ENCODE measurements at regions not wholly inside any gene's neighbourhood (a gene's known extent, or its start where the extent isn't known, plus 50 kb on each side); places are given as distances from the start of the nearest gene placed in this dataset.
"Not testable (repeated sequence)": the region's sequence is repeated elsewhere in the genome, so short reads cannot be mapped to it uniquely, and the experiment has no call there.

DNA sequence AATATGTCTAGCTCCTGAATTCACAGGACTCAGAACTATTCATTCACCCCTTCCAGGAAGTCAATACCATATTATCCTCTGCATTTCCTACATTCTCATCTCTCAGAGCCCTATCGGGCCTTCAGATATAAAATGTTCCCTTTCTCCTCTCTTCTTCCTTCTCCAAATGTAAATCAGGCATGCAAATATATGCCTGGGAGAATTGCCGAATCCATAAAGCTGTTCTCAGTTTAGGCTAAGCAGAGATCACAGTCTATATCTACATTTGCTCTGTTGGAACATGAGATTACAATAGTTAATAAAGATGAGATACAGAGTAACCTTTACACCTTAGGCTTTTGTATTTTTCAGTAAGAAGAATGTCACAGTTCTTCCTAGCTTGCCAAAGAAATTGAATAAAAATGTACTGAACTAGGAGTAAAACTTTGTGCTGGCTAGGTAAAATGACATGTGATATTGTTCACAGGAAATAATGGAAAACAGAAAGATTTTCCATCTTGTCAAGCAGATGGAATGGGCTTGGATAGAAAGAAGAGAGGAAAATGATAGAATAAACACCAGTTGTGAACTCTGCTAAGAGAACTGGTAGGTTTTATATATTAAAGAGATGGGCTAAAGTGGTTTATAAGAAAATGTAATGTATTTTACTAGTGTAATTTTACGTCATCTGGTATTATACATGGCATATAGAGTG, 161.5 kb downstream of the NRIP1 start:
- DNase-seq: no peak

GRCh38 chr21:14901482-14901958, 163.3 kb downstream of the NRIP1 start:
- DNase-seq: no peak

GRCh38 chr21:14900611-14901010, 164.2 kb downstream of the NRIP1 start:
- DNase-seq: no peak

DNA sequence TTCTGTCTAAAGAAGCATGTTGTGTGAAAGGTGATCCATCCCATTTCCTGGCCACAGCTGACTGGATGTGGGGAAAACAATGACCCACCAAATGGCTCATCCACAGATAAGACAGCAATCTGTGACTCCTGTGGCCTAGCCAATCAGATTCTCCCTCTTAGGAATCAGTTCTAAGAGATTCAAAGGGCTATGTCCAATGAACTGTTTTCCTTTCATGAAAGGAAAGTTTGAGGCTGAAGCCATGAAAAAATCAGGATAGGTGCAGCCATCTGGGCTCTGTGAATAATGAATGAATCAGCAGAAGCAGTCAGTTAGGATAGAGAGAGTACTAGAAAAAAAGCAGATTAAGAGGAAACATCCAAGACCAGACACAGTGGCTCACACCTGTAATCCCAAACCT, 164.7 kb downstream of the NRIP1 start:
- DNase-seq: no peak

GRCh38 chr21:14895792-14896191, 169.0 kb downstream of the NRIP1 start:
- no peak for DNase-seq

GRCh38 chr21:14890141-14890540, 174.7 kb downstream of the NRIP1 start:
- no peak for DNase-seq

DNA sequence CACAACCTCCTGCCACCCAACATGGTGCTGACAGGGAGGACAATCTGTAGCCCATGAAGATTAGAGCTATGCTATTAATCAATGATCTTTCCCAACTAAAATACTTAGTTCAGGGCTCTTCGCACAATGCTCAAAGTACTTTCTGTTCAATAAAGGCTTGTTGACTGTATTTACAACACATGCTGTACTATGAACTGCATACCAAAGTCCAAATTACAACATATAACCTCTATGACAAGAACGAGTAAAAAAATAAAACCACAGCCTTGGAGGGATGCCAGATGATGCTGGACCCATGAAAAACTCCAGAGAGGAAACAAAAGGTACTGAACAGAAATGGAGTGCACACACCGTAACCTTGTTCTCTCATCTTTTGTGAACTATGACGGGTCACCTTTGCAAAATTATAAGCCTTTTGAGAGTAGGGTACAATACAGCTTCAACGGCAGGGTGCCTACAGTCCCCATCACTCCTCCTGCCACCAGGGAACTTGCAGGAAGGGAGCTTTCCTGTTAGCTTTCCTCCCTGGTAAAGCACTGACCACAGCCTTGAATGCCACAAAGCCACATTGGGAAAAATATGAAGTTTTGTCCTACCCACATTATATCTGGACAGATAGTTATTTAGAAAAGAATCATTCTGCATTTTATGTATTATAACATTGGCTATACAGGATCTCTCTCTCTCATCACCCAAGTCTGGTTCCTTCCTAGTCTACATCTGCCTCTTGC, 175.6 kb downstream of the NRIP1 start:
- DNase-seq: no peak

GRCh38 chr21:14888202-14888601, 176.6 kb downstream of the NRIP1 start:
- no peak for DNase-seq

GRCh38 chr21:14886001-14886400, 178.8 kb downstream of the NRIP1 start:
- no peak for DNase-seq

DNA sequence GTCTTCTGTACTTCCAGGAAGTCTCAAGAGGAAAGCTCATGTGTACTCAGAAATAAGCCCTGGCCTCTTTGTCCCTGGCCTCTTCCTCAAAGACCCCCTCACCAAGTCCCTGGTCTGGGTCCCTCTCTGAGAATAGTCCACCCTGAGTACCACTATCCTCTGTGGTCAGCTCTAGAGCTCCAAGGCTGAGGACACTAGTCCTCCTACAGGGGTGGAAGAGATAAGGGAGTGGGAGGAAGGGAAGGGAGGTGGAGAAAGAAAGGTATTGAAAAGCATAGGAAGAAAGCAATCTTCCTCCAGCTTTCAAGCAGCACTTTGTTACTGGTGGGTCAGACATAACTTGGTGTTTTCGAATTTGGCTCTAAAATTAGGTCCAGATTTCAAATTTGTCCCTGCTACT, 181.4 kb downstream of the NRIP1 start:
- no peak for DNase-seq

DNA sequence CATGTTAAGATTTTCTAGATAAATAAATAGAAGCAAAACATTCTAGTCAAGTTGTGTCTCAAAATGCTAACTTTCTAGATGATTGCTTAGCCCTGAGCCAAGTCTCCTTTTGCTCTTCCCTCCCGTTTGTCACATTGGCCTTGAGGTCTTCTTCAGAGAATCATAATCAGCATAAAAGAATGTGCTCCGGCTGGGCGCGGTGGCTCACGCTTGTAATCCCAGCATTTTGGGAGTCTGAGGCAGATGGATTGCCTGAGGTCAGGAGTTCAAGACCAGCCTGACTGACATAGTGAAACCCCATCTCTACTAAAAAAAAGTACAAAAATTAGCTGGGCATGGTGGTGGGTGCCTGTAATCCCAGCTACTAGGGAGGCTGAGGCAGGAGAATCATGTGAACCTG, 182.3 kb downstream of the NRIP1 start:
- not testable (repeated sequence) for DNase-seq

- no peak for DNase-seq
These were observed 182.8 kb downstream of the NRIP1 start for GRCh38 chr21:14881863-14882499.

- DNase-seq: no peak
These were observed 183.9 kb downstream of the NRIP1 start for GRCh38 chr21:14880922-14881321.

GRCh38 chr21:14879458-14879857, 185.3 kb downstream of the NRIP1 start:
- DNase-seq: no peak

- no peak for DNase-seq
These were observed 185.8 kb downstream of the NRIP1 start for GRCh38 chr21:14878971-14879370.

DNA sequence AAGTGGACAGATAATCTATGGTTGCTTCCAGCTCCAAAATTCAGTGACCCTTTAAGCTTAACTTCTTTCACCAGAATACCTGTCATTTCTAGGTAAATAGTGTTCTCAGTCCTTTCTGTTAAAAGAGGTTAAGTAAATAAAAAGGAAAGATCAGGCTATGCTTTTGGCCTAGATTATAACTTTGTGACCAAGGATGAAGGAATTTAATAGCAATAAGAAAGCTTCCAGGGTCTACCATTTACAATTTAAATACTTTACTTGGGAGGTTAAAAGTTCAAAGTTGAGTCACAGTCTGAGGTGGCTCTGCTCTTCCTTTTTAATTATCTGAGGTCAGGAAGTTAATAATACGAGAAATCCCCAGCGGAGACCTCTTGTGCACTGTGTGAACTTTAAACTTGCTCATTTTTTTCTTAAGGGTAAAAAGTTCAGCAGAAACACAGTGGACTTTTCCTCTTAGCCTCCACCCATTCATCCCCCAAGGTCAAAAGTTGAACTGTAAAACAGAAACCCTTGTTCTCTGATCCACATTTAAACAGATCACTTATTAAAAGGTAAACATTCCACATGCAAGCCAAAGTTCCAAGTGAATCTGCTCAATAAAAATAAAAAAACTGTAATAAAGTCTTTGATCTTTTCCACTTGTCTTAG, 187.1 kb downstream of the NRIP1 start:
- no peak for DNase-seq

GRCh38 chr21:14876524-14876840, 188.3 kb downstream of the NRIP1 start:
- DNase-seq: no peak

GRCh38 chr21:14875704-14876523, 188.9 kb downstream of the NRIP1 start:
- DNase-seq: no peak

- DNase-seq: no peak
These were observed 189.6 kb downstream of the NRIP1 start for GRCh38 chr21:14875186-14875585.

- DNase-seq: no peak
These were observed 190.4 kb downstream of the NRIP1 start for GRCh38 chr21:14874379-14874778.

DNA sequence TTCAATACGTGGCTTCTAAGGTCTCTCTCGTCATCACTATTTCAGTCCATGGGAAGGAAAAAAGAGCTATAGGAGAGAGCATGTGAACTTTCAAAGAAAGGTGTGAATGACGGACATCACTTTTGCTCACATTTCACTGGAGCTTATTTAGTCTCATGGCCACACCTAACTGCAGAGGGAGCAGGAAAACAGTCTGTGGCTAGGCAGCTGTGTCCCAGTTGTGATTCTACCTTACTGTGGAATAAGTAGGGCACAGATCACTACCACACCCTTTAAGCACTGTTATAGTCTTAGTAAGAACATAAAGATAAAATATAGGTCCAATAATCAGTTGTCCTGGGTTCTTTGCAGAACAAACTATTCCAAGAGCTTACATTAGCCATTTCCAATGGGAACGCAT, 192.9 kb downstream of the NRIP1 start:
- DNase-seq: no peak

GRCh38 chr21:14870853-14871149, 194.0 kb downstream of the NRIP1 start:
- DNase-seq: no peak

Measured in stimulated activated CD4-positive, alpha-beta T cell treated with anti-CD3 and anti-CD28 coated beads, Interleukin-4, amount 100 ng/mL, for 1 hour (primary cell).